Esophagus squamous epithelium (tissue), 5 donors: ENCODE measurements at regions not wholly inside any gene's neighbourhood (a gene's known extent, or its start where the extent isn't known, plus 50 kb on each side); places are given as distances from the start of the nearest gene placed in this dataset.

ENCODE experiments used
- DNase-seq: peaks from one replicate; lab custom pipeline; 2025; lab: John Stamatoyannopoulos, UW
- H3K27ac ChIP-seq, 4 donors: fragments of 200-600 bp; sonication (generic); one replicate each; pipeline ENCODE4 v1.5.1; 2016 to 2019; ENCODE audit warnings: mild to moderate bottlenecking in 1 of 4
- H3K27me3 ChIP-seq, 4 donors: fragments of 200-600 bp; sonication (generic); 1 replicate in 3 of 4; 2 replicates in 1 of 4; pipeline versions ENCODE4 v1.5.1 to v1.6.0; 2017 to 2021; ENCODE audit warnings: antibody characterized with exemption in 1 of 4
- H3K36me3 ChIP-seq, 3 donors: fragments of 200-600 bp; sonication (generic); one replicate each; pipeline ENCODE4 v1.5.1; 2016 to 2019
- H3K4me1 ChIP-seq, 3 donors: fragments of 200-600 bp; sonication (generic); one replicate each; pipeline ENCODE4 v1.5.1; 2017 to 2019
- H3K4me3 ChIP-seq, 4 donors: fragments of 200-600 bp; sonication (generic); 1 replicate in 3 of 4; 2 replicates in 1 of 4; pipeline ENCODE4 v1.5.1; 2016 to 2019; ENCODE audit warnings: mild to moderate bottlenecking in 2 of 4, moderate library complexity in 1 of 4
- H3K9me3 ChIP-seq, 3 donors: fragments of 200-600 bp; sonication (generic); one replicate each; pipeline ENCODE4 v1.5.1; 2016 to 2019
- POLR2A ChIP-seq, 4 donors: fragments of 450-650 bp; IDR thresholded peaks; one replicate each; pipeline ENCODE4 v1.6.1; 2017; ENCODE audit warnings: antibody characterized with exemption in 4 of 4, mild to moderate bottlenecking in 4 of 4, moderate library complexity in 3 of 4
- WGBS, 2 donors: methylation state at CpG; one replicate each; pipeline ENCODE4 v1.1.5; 2018; 5-methylcytosine and 5-hydroxymethylcytosine counted together
- intact Hi-C: fragments of 100-400 bp; cut with DNase I; formaldehyde crosslinking; loops from one replicate; pipeline ENCODE4 v1.15.0; 2022
- TF ChIP-seq, protein P1 (sequence below), 6 experiments: fragments of 450-650 bp in 4 of 6; fragments of 200-600 bp in 2 of 6; sonication (generic) in 2 of 6; IDR thresholded peaks; one replicate each; pipeline ENCODE4 v1.5.1; 2016 to 2019; ENCODE audit warnings: antibody characterized with exemption in 6 of 6, mild to moderate bottlenecking in 4 of 6, moderate library complexity in 4 of 6
- donor health status: DM: yes; HTN: yes; CAD: no.

DNA sequence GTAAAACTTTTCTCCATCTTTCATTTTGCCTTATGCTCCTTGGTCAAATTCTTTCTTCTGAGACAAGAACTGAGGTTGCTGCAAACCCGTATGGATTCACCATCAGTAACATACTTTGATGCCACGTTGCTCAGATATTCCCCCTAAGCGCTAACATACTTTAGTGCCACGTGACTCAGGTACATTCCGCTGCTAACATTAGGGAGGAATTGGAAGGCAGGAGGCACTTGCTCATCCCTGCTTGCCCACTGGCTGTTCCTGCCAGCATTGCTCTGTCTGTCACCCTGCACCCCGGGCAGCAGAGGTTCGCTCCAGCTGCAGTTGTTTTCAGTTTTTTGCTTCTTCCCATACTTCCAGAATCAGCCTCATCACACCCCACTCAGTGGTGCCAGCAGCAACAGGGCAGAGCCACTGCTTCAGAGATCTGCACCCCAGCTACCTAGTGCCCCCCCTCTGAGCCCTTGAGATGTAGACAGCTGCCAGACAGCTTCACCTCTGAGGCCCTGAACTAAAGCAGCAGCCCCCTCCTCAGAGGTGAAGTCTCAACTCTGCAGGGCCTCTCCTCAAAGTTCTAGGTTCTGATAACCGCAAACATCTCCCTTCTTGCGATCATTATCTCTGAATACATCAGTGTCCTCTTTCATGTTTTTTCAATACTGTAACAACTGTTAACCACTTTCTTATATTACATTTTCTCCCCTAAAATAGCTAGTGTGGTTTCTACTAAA lies 228.0 kb upstream of the KIF2A start:
- WGBS, 2 donors = 63 to 76% methylated on average over 7 to 8 of the region's 9 CpGs
- no peak for TF ChIP-seq POLR2A (IDR thresholded peaks at IDR 0.05)
- TF ChIP-seq, protein P1, sequence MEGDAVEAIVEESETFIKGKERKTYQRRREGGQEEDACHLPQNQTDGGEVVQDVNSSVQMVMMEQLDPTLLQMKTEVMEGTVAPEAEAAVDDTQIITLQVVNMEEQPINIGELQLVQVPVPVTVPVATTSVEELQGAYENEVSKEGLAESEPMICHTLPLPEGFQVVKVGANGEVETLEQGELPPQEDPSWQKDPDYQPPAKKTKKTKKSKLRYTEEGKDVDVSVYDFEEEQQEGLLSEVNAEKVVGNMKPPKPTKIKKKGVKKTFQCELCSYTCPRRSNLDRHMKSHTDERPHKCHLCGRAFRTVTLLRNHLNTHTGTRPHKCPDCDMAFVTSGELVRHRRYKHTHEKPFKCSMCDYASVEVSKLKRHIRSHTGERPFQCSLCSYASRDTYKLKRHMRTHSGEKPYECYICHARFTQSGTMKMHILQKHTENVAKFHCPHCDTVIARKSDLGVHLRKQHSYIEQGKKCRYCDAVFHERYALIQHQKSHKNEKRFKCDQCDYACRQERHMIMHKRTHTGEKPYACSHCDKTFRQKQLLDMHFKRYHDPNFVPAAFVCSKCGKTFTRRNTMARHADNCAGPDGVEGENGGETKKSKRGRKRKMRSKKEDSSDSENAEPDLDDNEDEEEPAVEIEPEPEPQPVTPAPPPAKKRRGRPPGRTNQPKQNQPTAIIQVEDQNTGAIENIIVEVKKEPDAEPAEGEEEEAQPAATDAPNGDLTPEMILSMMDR (IDR thresholded peaks at IDR 0.05) = no peak
- H3K36me3 ChIP-seq = no peaks in the 10 kb centered on the region
- no peak overlapping the region for H3K27ac ChIP-seq
- intact Hi-C loops = no loop called here
- peaks cover 0 to 4% (median 0%) of the 10 kb centered on the region in 4 donors for H3K27me3 ChIP-seq
- no peak for DNase-seq
- H3K4me1 ChIP-seq = no peaks in the 10 kb centered on the region
- H3K9me3 ChIP-seq = no peaks in the 10 kb centered on the region
- H3K4me3 ChIP-seq = no peak overlapping the region

DNA sequence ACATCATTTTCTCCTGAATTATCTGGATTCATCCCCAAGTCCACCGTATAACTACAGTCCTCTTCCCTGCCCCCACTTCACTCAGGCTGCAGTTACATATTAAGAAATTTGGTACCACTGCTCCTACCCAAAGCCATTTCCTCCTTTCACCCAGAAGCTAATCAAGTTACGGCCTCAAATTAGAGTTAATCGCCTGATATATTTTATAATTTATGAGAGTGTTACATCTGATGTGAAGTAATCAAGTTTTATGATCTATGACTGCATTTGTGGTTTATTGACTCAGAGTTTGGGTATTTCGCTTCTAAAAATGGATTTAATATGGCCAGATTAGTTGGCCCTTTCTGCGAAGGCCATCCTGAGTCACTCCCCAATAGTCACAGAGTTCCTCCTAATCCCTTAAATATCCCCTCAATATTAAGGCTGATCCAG lies 223.6 kb upstream of the KIF2A start:
- TF ChIP-seq, protein P1 (IDR thresholded peaks at IDR 0.05) = no peak
- no peak for TF ChIP-seq POLR2A (IDR thresholded peaks at IDR 0.05)
- intact Hi-C loops = no loop called here
- H3K4me3 ChIP-seq = no peak overlapping the region
- WGBS, 2 donors = 61 to 63% methylated on average over 5 of the region's 5 CpGs
- no peaks in the 10 kb centered on the region for H3K9me3 ChIP-seq
- no peaks in the 10 kb centered on the region for H3K36me3 ChIP-seq
- no peaks in the 10 kb centered on the region for H3K4me1 ChIP-seq
- DNase-seq = no peak
- peaks cover 0 to 4% (median 0%) of the 10 kb centered on the region in 4 donors for H3K27me3 ChIP-seq
- no peak overlapping the region for H3K27ac ChIP-seq

DNA sequence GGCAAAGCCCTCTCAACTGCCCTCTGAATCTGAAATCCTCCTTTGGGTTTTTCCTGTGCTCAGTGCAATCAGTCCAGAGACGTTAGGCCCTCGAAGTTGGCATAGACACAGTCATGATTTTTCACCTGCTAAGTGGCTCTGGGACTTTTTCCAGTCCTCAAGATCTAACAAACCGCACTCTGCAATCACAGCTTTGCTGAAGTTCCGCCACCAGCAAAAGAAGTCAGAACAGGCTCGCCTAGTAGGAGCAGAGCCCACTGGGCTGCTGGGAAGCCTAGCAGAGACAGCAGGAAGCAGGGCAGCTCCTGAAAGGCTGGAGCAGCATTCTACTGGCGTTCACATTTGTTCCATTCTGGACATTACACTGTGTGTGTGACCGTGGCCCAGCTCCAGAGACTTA lies 222.8 kb upstream of the KIF2A start:
- intact Hi-C loops = no loop called here
- no peak for TF ChIP-seq POLR2A (IDR thresholded peaks at IDR 0.05)
- TF ChIP-seq, protein P1 (IDR thresholded peaks at IDR 0.05) = no peak
- Histone ChIP-seq H3K27me3 (peaks cover 0 to 4% (median 0%) of the 10 kb centered on the region in 4 donors), H3K4me1 (no peaks in the 10 kb centered on the region), H3K27ac (no peak overlapping the region), H3K9me3 (no peaks in the 10 kb centered on the region), H3K4me3 (no peak overlapping the region), H3K36me3 (no peaks in the 10 kb centered on the region)
- WGBS, 2 donors = 65 to 69% methylated on average over 4 to 7 of the region's 7 CpGs
- no peak for DNase-seq

DNA sequence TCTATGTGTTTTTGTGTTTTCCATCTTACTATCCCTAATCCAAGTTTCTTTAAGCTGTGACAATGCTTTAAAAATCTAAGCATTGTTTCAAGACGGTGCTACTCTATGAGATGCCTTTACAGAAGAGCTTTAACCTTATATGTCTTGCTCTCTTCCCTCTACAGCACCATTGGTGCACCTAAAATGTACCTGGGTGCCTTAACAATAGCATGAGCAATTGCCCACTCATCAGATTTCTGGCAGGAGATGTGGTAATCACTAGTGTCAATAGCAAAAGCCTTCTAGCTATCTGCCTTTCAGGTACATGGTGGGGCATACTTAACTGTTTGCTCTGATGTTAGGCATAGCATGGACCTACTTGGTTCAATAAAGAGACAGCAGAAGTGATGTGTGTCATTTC lies 222.3 kb upstream of the KIF2A start:
- WGBS, 2 donors = 41 to 56% methylated on average over 1 of the region's 1 CpG
- intact Hi-C loops = no loop called here
- H3K9me3 ChIP-seq = no peaks in the 10 kb centered on the region
- no peak for DNase-seq
- H3K27me3 ChIP-seq = peaks cover 0 to 4% (median 0%) of the 10 kb centered on the region in 4 donors
- TF ChIP-seq POLR2A (IDR thresholded peaks at IDR 0.05) = no peak
- TF ChIP-seq, protein P1 (IDR thresholded peaks at IDR 0.05) = no peak
- no peaks in the 10 kb centered on the region for H3K36me3 ChIP-seq
- no peak overlapping the region for H3K4me3 ChIP-seq
- H3K4me1 ChIP-seq = no peaks in the 10 kb centered on the region
- H3K27ac ChIP-seq = no peak overlapping the region

DNA sequence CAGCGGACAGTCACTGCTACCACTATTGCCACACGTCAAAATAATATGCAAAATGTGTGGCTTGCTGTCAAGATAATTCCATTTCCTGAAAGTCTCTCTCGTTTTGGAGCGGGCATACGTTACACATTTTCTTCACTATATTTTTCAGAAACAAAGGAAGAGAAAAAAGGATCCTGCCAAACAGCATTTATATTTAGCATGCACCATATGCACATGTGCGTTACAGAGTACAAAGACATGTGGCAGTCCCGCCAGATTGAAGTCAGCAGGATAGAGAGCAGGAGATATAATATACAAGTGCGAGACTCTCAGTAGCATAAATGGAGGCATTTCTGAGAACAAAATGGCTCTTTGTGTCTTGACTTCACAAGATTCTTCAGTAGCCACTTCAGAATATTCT lies 221.6 kb upstream of the KIF2A start:
- Histone ChIP-seq H3K9me3 (no peaks in the 10 kb centered on the region), H3K36me3 (no peaks in the 10 kb centered on the region), H3K4me3 (no peak overlapping the region), H3K4me1 (no peaks in the 10 kb centered on the region), H3K27ac (no peak overlapping the region), H3K27me3 (peaks cover 0 to 4% (median 0%) of the 10 kb centered on the region in 4 donors)
- WGBS, 2 donors = 82 to 89% methylated on average over 8 of the region's 8 CpGs
- TF ChIP-seq, protein P1 (IDR thresholded peaks at IDR 0.05) = no peak
- TF ChIP-seq POLR2A (IDR thresholded peaks at IDR 0.05) = no peak
- DNase-seq = no peak
- intact Hi-C loops = no loop called here
